Mesenchymal stem cell (in vitro differentiated cells and primary cell): ENCODE measurements at regions not wholly inside any gene's neighbourhood (a gene's known extent, or its start where the extent isn't known, plus 50 kb on each side); places are given as distances from the start of the nearest gene placed in this dataset.

Experiments
- DNase-seq: peaks from one replicate; pipeline ENCODE4 v3.0.0-alpha.2; 2013
- H2AFZ ChIP-seq: one replicate; pipeline ENCODE4 v1.6.1; 2013; ENCODE audit warnings: low read depth, mild to moderate bottlenecking, control low read depth, inconsistent platforms, low read length, moderate library complexity
- H2AK5ac ChIP-seq: 2 replicates; pipeline ENCODE4 v1.6.1; 2013; ENCODE audit warnings: low read length, moderate library complexity, mild to moderate bottlenecking, inconsistent platforms; ENCODE audit not compliant: severe bottlenecking
- H2BK120ac ChIP-seq: one replicate; pipeline ENCODE4 v1.6.1; 2013; ENCODE audit warnings: low read depth, mild to moderate bottlenecking, inconsistent platforms, low read length, moderate library complexity
- H2BK12ac ChIP-seq, 2 experiments: one replicate each; pipeline ENCODE4 v1.6.1; 2013; ENCODE audit warnings: inconsistent platforms in 2 of 2, low read length in 2 of 2, mild to moderate bottlenecking in 2 of 2, moderate library complexity in 2 of 2, control low read depth in 1 of 2
- H2BK15ac ChIP-seq: one replicate; pipeline ENCODE4 v1.6.1; 2013; ENCODE audit warnings: mild to moderate bottlenecking, low read depth, inconsistent platforms; ENCODE audit not compliant: poor library complexity, severe bottlenecking
- H2BK5ac ChIP-seq: 2 replicates; pipeline ENCODE4 v1.6.1; 2013; ENCODE audit warnings: low read depth, mild to moderate bottlenecking, low read length, control low read depth, inconsistent platforms; ENCODE audit not compliant: poor library complexity, severe bottlenecking
- H3K14ac ChIP-seq, 2 experiments: one replicate each; pipeline ENCODE4 v1.6.1; 2013; ENCODE audit warnings: inconsistent platforms in 2 of 2, low read length in 2 of 2, control low read depth in 1 of 2, mild to moderate bottlenecking in 1 of 2, moderate library complexity in 1 of 2
- H3K18ac ChIP-seq, 2 experiments: one replicate each; pipeline ENCODE4 v1.6.1; 2013; ENCODE audit warnings: inconsistent platforms in 2 of 2, low read length in 2 of 2, control low read depth in 1 of 2, low read depth in 1 of 2, mild to moderate bottlenecking in 1 of 2
- H3K23ac ChIP-seq, 2 experiments: one replicate each; pipeline ENCODE4 v1.6.1; 2013; ENCODE audit warnings: inconsistent platforms in 2 of 2, low read length in 2 of 2, mild to moderate bottlenecking in 2 of 2, moderate library complexity in 2 of 2, control low read depth in 1 of 2
- H3K27ac ChIP-seq: 2 replicates; pipeline ENCODE4 v1.5.1; 2013; ENCODE audit warnings: mild to moderate bottlenecking, moderate library complexity, low read length, control low read depth, inconsistent platforms; ENCODE audit not compliant: poor library complexity, severe bottlenecking
- H3K27me3 ChIP-seq, 2 experiments: 2 replicates each; pipeline versions ENCODE4 v1.6.1 to v1.7.0; 2013; ENCODE audit warnings: low read length in 2 of 2, mild to moderate bottlenecking in 2 of 2, moderate library complexity in 2 of 2, control low read depth in 1 of 2, inconsistent platforms in 1 of 2; ENCODE audit not compliant: control insufficient read depth in 1 of 2, insufficient read depth in 1 of 2
- H3K36me3 ChIP-seq, 2 experiments: 2 replicates each; pipeline versions ENCODE4 v1.6.1 to v1.7.0; 2013; ENCODE audit warnings: low read length in 2 of 2, control low read depth in 1 of 2, inconsistent platforms in 1 of 2, low read depth in 1 of 2, mild to moderate bottlenecking in 1 of 2; ENCODE audit not compliant: insufficient read depth in 2 of 2, control insufficient read depth in 1 of 2
- H3K4ac ChIP-seq, 2 experiments: one replicate each; pipeline ENCODE4 v1.6.1; 2013; ENCODE audit warnings: inconsistent platforms in 2 of 2, low read length in 2 of 2, mild to moderate bottlenecking in 2 of 2, moderate library complexity in 2 of 2, control low read depth in 1 of 2, low read depth in 1 of 2
- H3K4me1 ChIP-seq: 2 replicates; pipeline ENCODE4 v1.6.1; 2013; ENCODE audit warnings: low read depth, low read length, control low read depth; ENCODE audit not compliant: control insufficient read depth, insufficient read depth
- H3K4me2 ChIP-seq: 2 replicates; pipeline ENCODE4 v1.6.1; 2013; ENCODE audit warnings: low read length, mild to moderate bottlenecking, inconsistent platforms; ENCODE audit not compliant: poor library complexity, severe bottlenecking
- H3K4me3 ChIP-seq, 2 experiments: 2 replicates each; pipeline versions ENCODE4 v1.5.1 to v1.7.0; 2013; ENCODE audit warnings: low read length in 2 of 2, mild to moderate bottlenecking in 2 of 2, control low read depth in 1 of 2, low read depth in 1 of 2; ENCODE audit not compliant: insufficient read depth in 1 of 2
- H3K79me1 ChIP-seq: replicated peaks from 2 replicates; pipeline ENCODE4 v1.6.1; 2013; ENCODE audit warnings: mild to moderate bottlenecking, control low read depth, low read length, inconsistent platforms; ENCODE audit not compliant: poor library complexity, severe bottlenecking
- H3K9ac ChIP-seq: 2 replicates; pipeline ENCODE4 v1.7.0; 2013; ENCODE audit warnings: mild to moderate bottlenecking, low read length, moderate library complexity
- H3K9me3 ChIP-seq: 2 replicates; pipeline ENCODE4 v1.7.0; 2013; ENCODE audit warnings: mild to moderate bottlenecking, low read length; ENCODE audit not compliant: control insufficient read depth
- H4K8ac ChIP-seq: one replicate; pipeline ENCODE4 v1.6.1; 2013; ENCODE audit warnings: inconsistent platforms, mild to moderate bottlenecking, low read length, moderate library complexity
- H4K91ac ChIP-seq: one replicate; pipeline ENCODE4 v1.6.1; 2013; ENCODE audit warnings: mild to moderate bottlenecking, low read length, inconsistent platforms
- WGBS: methylation state at CpG from one replicate; pipeline ENCODE4 v1.1.7; 2013; ENCODE audit warnings: mixed read lengths; 5-methylcytosine and 5-hydroxymethylcytosine counted together

DNA sequence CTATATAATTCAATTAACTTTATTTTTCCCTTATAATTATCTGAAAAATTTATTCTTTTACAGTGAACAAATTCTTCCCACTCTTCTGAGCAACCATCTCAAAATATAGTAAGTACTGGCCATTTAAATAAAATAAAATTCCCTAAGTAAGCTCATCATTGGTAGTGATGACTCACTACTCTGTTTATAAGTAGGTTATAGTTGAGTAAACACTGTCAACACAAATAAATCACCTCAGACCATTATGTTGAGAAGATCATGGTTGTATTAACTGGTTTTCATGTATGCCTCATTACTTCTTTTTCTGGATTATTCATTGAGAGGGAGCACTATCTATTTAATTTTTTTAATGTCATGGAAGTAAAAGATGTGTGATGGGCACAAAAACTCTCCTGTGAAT is 220.5 kb downstream of the SEC23A start:
- Histone ChIP-seq H3K27ac (no peak overlapping the region), H2BK120ac (no peak overlapping the region), H2AK5ac (no peak overlapping the region), H3K4me1 (no peaks in the 10 kb centered on the region), H3K9me3 (no peaks in the 10 kb centered on the region), H3K4me3 (no peak overlapping the region), H3K4me2 (no peak overlapping the region), H2BK5ac (no peak overlapping the region), H3K79me1 (no peaks in the 10 kb centered on the region), H4K91ac (no peak overlapping the region), H2AFZ (no peak overlapping the region), H4K8ac (no peak overlapping the region), H3K18ac (no peak overlapping the region), H3K27me3 (peaks cover 4 to 6% of the 10 kb centered on the region in 2 experiments), H3K9ac (no peak overlapping the region), H2BK15ac (no peak overlapping the region), H3K4ac (no peak overlapping the region), H3K23ac (no peak overlapping the region), H3K14ac (no peak overlapping the region), H2BK12ac (no peak overlapping the region), H3K36me3 (no peaks in the 10 kb centered on the region)
- peak; percentile 90 for DNase-seq

DNA sequence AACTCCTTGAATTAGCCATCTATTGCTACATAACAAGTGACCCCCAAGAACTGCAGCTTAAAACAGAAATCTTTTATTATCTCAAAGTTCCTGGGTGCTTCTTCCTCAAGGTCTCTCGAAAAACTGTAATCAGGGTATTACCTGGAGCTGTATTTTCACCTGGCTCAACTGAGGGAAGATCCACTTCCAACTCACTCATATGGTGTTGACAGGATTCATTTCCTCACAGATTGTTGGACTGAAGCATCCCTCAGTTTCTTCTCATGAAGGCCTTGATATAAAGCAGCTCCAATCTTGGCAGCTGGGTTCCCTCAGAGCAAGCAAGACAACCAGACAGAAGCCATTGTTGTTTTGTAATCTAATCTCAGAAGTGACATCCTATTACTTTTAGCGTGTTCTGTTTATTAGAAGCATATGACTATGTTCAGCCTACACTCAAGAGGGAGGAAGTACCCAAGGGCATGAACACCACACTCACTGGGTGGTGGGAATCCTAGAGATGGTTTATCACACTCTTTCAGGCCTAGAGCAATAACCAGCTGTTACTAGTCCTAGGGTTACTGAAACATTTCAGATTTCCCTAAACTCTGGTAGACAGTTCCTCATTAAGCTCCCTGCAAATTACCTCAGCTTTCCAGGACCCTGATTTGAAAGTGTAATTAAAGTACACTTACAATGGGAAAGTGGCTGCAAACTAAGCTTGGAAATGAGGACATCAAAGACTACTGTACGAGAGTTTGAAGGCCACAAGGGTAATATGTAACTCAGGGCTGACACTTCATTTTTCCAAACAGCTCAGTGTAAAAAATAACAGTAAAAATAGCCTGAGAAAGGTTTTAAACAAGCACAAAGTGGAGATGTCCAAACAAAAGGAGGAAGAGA is 222.2 kb downstream of the SEC23A start:
- Histone ChIP-seq H3K79me1 (no peaks in the 10 kb centered on the region), H4K8ac (no peak overlapping the region), H2AFZ (no peak overlapping the region), H3K27me3 (peaks cover 4 to 6% of the 10 kb centered on the region in 2 experiments), H3K36me3 (no peaks in the 10 kb centered on the region), H3K14ac (no peak overlapping the region), H2BK12ac (peak overlapping the region in 1 of 2 experiments; percentile 29), H2BK15ac (no peak overlapping the region), H3K9me3 (no peaks in the 10 kb centered on the region), H3K9ac (no peak overlapping the region), H3K4me2 (peak overlapping the region; percentile 34), H2BK5ac (no peak overlapping the region), H2AK5ac (no peak overlapping the region), H3K4ac (no peak overlapping the region), H3K4me3 (no peak overlapping the region), H3K23ac (no peak overlapping the region), H4K91ac (no peak overlapping the region), H3K27ac (no peak overlapping the region), H3K4me1 (no peaks in the 10 kb centered on the region), H2BK120ac (no peak overlapping the region), H3K18ac (peak overlapping the region; percentile 38 to 48)
- 50% methylated on average over 2 of the region's 3 CpGs for WGBS
- peak; percentile 59 for DNase-seq

DNA sequence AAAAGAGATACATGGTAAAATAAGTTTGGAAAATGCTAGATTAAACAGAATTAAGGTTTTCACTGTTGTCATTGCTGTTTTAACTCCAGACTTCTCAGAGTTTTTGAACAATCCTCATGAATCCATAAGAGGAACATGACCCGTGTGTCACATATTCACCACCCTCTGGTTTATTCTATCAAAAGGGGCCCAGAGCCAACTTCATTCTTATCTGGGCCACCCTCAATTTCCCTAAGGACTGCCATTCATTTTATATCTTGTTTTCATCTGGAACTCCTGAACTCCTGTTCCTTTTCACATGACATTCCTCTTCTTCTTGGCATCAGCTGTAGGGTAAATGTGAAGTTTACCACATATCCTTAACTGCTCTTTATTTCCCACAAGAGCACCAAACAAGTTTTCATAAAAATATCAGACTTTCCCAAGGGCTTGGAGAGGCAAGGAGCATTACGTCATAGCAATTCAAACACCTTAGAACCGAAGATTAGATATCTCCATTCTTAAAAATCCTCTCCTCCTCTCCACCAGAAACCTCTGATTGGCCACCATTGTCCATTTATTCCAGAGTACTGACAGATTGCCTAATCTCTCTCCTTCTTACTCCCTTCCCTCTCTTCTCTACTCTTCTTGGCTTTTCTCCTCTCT is 225.2 kb downstream of the SEC23A start:
- Histone ChIP-seq H3K4me1 (no peaks in the 10 kb centered on the region), H3K4me3 (no peak overlapping the region), H2AK5ac (no peak overlapping the region), H2BK15ac (no peak overlapping the region), H3K79me1 (no peaks in the 10 kb centered on the region), H4K91ac (no peak overlapping the region), H3K9me3 (no peaks in the 10 kb centered on the region), H3K36me3 (no peaks in the 10 kb centered on the region), H3K18ac (no peak overlapping the region), H2BK120ac (no peak overlapping the region), H3K9ac (no peak overlapping the region), H3K27me3 (peaks cover 13 to 23% of the 10 kb centered on the region in 2 experiments), H3K14ac (no peak overlapping the region), H2BK12ac (no peak overlapping the region), H3K4me2 (no peak overlapping the region), H3K23ac (no peak overlapping the region), H3K27ac (no peak overlapping the region), H2BK5ac (no peak overlapping the region), H3K4ac (no peak overlapping the region), H4K8ac (no peak overlapping the region), H2AFZ (no peak overlapping the region)
- no peak for DNase-seq
- WGBS: 93% methylated on average over 3 of the region's 3 CpGs

DNA sequence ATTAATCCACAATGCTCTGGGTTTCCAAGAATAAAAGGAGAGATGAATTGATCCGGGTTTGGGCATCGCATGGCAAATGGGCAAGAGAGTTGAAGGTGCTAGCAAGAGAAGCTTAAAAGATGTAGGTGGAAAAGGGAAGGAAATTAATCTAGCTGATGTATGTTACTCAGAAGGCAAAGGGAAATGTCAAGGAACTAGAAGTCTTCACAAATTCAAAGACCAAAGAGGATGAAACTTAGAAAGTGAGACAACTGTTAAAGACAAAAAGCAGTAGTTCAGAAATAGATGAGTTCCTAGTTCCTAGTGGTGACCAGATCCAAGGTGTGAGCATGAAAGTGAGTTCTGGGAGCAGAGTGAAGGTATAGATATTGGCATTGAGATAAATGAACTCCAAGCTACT is 228.3 kb downstream of the SEC23A start:
- no peak overlapping the region for H3K18ac ChIP-seq
- H2AFZ ChIP-seq: no peak overlapping the region
- H3K9ac ChIP-seq: no peak overlapping the region
- no peak overlapping the region for H2AK5ac ChIP-seq
- H3K9me3 ChIP-seq: no peaks in the 10 kb centered on the region
- H3K36me3 ChIP-seq: no peaks in the 10 kb centered on the region
- WGBS: 93% methylated on average over 2 of the region's 2 CpGs
- no peak overlapping the region for H3K4me2 ChIP-seq
- H2BK5ac ChIP-seq: no peak overlapping the region
- no peaks in the 10 kb centered on the region for H3K79me1 ChIP-seq
- peaks cover 13 to 23% of the 10 kb centered on the region in 2 experiments for H3K27me3 ChIP-seq
- H2BK12ac ChIP-seq: no peak overlapping the region
- H3K4ac ChIP-seq: no peak overlapping the region
- no peak overlapping the region for H4K8ac ChIP-seq
- H2BK15ac ChIP-seq: no peak overlapping the region
- no peak overlapping the region for H3K27ac ChIP-seq
- H3K14ac ChIP-seq: no peak overlapping the region
- H3K4me1 ChIP-seq: no peaks in the 10 kb centered on the region
- no peak overlapping the region for H3K4me3 ChIP-seq
- H3K23ac ChIP-seq: no peak overlapping the region
- no peak for DNase-seq
- H2BK120ac ChIP-seq: no peak overlapping the region
- H4K91ac ChIP-seq: no peak overlapping the region
